Neural cell (in vitro differentiated cells): ENCODE measurements at regions not wholly inside any gene's neighbourhood (a gene's known extent, or its start where the extent isn't known, plus 50 kb on each side); places are given as distances from the start of the nearest gene placed in this dataset.
A peak's percentile ranks its signal among the peaks of the same experiment; 100 is the strongest.

Source experiments
- H2AFZ ChIP-seq: fragments of 200-600, 300-800 bp; sonication (generic), shearing (Covaris generic); 2 replicates; pipeline ENCODE4 v1.6.0; 2014; ENCODE audit warnings: low read depth, mild to moderate bottlenecking, antibody characterized with exemption, low read length, moderate library complexity
- H3F3A ChIP-seq: fragments of 200-600 bp; shearing (Covaris generic); 2 replicates; pipeline ENCODE4 v1.6.1; 2016; ENCODE audit warnings: mild to moderate bottlenecking, moderate library complexity, mixed read lengths, antibody characterized with exemption, low read length; ENCODE audit not compliant: insufficient read depth, poor library complexity, severe bottlenecking
- H3K27ac ChIP-seq: fragments of 200-600, 300-800 bp; sonication (generic), shearing (Covaris generic); 2 replicates; pipeline ENCODE4 v1.5.1; 2014; ENCODE audit warnings: mild to moderate bottlenecking, low read length, moderate library complexity
- H3K27me3 ChIP-seq: fragments of 300-800, 200-600 bp; sonication (generic), shearing (Covaris generic); 2 replicates; pipeline ENCODE4 v1.6.0; 2014; ENCODE audit warnings: mild to moderate bottlenecking, low read depth, low read length, moderate library complexity; ENCODE audit not compliant: insufficient read depth
- H3K36me3 ChIP-seq: fragments of 300-800, 200-600 bp; sonication (generic), shearing (Covaris generic); 2 replicates; pipeline ENCODE4 v1.5.1; 2014; ENCODE audit warnings: mild to moderate bottlenecking, antibody characterized with exemption, low read length, moderate library complexity; ENCODE audit not compliant: insufficient read depth
- H3K4me2 ChIP-seq: fragments of 300-800, 200-600 bp; sonication (generic), shearing (Covaris generic); 2 replicates; pipeline ENCODE4 v1.6.0; 2014; ENCODE audit warnings: mild to moderate bottlenecking, low read length
- H3K4me3 ChIP-seq: fragments of 300-800, 200-600 bp; sonication (generic), shearing (Covaris generic); 2 replicates; pipeline ENCODE4 v1.5.1; 2014; ENCODE audit warnings: mild to moderate bottlenecking, low read length, moderate library complexity
- H3K79me2 ChIP-seq: fragments of 200-600 bp; shearing (Covaris generic); replicated peaks from 2 replicates; pipeline ENCODE4 v1.6.0; 2014; ENCODE audit warnings: mild to moderate bottlenecking, low read length, moderate library complexity; ENCODE audit not compliant: insufficient read depth
- H3K9ac ChIP-seq: fragments of 300-800, 200-600 bp; sonication (generic), shearing (Covaris generic); 2 replicates; pipeline ENCODE4 v1.6.1; 2016; ENCODE audit warnings: mild to moderate bottlenecking, low read length, mixed read lengths
- H3K9me2 ChIP-seq: fragments of 200-600 bp; shearing (Covaris generic); 2 replicates; pipeline ENCODE4 v1.6.1; 2016; ENCODE audit warnings: mild to moderate bottlenecking, low read length, mixed read lengths; ENCODE audit not compliant: insufficient read depth
- H3K9me3 ChIP-seq: fragments of 200-600, 300-800 bp; sonication (generic), shearing (Covaris generic); 2 replicates; pipeline ENCODE4 v1.6.1; 2016; ENCODE audit warnings: mild to moderate bottlenecking, mixed run types, low read length, moderate library complexity, mixed read lengths
- H4K20me1 ChIP-seq: fragments of 200-600 bp; shearing (Covaris generic); 2 replicates; pipeline ENCODE4 v1.6.1; 2016; ENCODE audit warnings: mild to moderate bottlenecking, mixed run types; ENCODE audit not compliant: insufficient read depth
- EP300 ChIP-seq: fragments of 450-650 bp; conservative IDR thresholded peaks from 2 replicates; pipeline ENCODE4 v1.6.1; 2014; ENCODE audit warnings: antibody characterized with exemption, mild to moderate bottlenecking, moderate library complexity; ENCODE audit not compliant: poor library complexity, severe bottlenecking
- EZH2 ChIP-seq: fragments of 200-600, 300-800 bp; shearing (Covaris generic), sonication (generic); IDR thresholded peaks from 2 replicates; pipeline ENCODE4 v1.6.1; 2014; ENCODE audit warnings: antibody characterized with exemption, low read length, borderline replicate concordance, mild to moderate bottlenecking; ENCODE audit not compliant: insufficient read depth, poor library complexity, severe bottlenecking
- MXI1 ChIP-seq: fragments of 450-650 bp; conservative IDR thresholded peaks from 2 replicates; pipeline ENCODE4 v1.6.1; 2014; ENCODE audit warnings: antibody characterized with exemption, mild to moderate bottlenecking; ENCODE audit not compliant: poor library complexity, severe bottlenecking
- POLR2AphosphoS5 ChIP-seq: IDR thresholded peaks from 2 replicates; pipeline ENCODE4 v1.6.1; 2012
- RAD21 ChIP-seq: fragments of 450-650 bp; conservative IDR thresholded peaks from 2 replicates; pipeline ENCODE4 v1.6.1; 2014; ENCODE audit warnings: antibody characterized with exemption, mild to moderate bottlenecking, moderate library complexity
- SMC3 ChIP-seq: fragments of 450-650 bp; conservative IDR thresholded peaks from 2 replicates; pipeline ENCODE4 v1.6.1; 2014; ENCODE audit warnings: antibody characterized with exemption, mild to moderate bottlenecking, moderate library complexity; ENCODE audit not compliant: poor library complexity
- TAF1 ChIP-seq: IDR thresholded peaks from 2 replicates; pipeline ENCODE4 v1.6.1; 2012; ENCODE audit warnings: low read depth
- TF ChIP-seq, protein P1 (sequence below): fragments of 450-650 bp; IDR thresholded peaks from 2 replicates; pipeline ENCODE4 v1.5.1; 2014; ENCODE audit warnings: antibody characterized with exemption, mild to moderate bottlenecking, moderate library complexity; ENCODE audit not compliant: poor library complexity, severe bottlenecking
- TF ChIP-seq, protein P2 (sequence below): IDR thresholded peaks from 2 replicates; pipeline ENCODE4 v1.6.1; 2012; ENCODE audit warnings: borderline replicate concordance

- Histone ChIP-seq H3K36me3 (no peaks in the 10 kb centered on the region), H3K4me3 (no peak overlapping the region), H2AFZ (no peak overlapping the region), H3K4me2 (no peak overlapping the region), H3K27ac (no peak overlapping the region), H4K20me1 (no peaks in the 10 kb centered on the region), H3K79me2 (no peaks in the 10 kb centered on the region), H3K9me3 (no peaks in the 10 kb centered on the region), H3K27me3 (peaks cover 100% of the 10 kb centered on the region), H3K9me2 (no peaks in the 10 kb centered on the region), H3K9ac (no peak overlapping the region), H3F3A (no peaks in the 10 kb centered on the region)
- TF ChIP-seq EZH2 = peak; percentile 91
- TF ChIP-seq MXI1 = no peak
Observed at GRCh38 chr7:155377838-155378579, 79.9 kb upstream of the EN2 start.

- Histone ChIP-seq H3K9me3 (no peaks in the 10 kb centered on the region), H3K4me2 (no peak overlapping the region), H3F3A (no peaks in the 10 kb centered on the region), H3K79me2 (no peaks in the 10 kb centered on the region), H3K9ac (no peak overlapping the region), H3K4me3 (no peak overlapping the region), H2AFZ (no peak overlapping the region), H3K27me3 (peaks cover 100% of the 10 kb centered on the region), H3K27ac (no peak overlapping the region), H3K36me3 (no peaks in the 10 kb centered on the region), H4K20me1 (no peaks in the 10 kb centered on the region), H3K9me2 (no peaks in the 10 kb centered on the region)
- TF ChIP-seq POLR2AphosphoS5 (no peak), EZH2 (no peak), EP300 (no peak), TAF1 (no peak), SMC3 (no peak), RAD21 (no peak), MXI1 (no peak)
- TF ChIP-seq, protein P1, sequence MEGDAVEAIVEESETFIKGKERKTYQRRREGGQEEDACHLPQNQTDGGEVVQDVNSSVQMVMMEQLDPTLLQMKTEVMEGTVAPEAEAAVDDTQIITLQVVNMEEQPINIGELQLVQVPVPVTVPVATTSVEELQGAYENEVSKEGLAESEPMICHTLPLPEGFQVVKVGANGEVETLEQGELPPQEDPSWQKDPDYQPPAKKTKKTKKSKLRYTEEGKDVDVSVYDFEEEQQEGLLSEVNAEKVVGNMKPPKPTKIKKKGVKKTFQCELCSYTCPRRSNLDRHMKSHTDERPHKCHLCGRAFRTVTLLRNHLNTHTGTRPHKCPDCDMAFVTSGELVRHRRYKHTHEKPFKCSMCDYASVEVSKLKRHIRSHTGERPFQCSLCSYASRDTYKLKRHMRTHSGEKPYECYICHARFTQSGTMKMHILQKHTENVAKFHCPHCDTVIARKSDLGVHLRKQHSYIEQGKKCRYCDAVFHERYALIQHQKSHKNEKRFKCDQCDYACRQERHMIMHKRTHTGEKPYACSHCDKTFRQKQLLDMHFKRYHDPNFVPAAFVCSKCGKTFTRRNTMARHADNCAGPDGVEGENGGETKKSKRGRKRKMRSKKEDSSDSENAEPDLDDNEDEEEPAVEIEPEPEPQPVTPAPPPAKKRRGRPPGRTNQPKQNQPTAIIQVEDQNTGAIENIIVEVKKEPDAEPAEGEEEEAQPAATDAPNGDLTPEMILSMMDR = no peak
- TF ChIP-seq, protein P2, sequence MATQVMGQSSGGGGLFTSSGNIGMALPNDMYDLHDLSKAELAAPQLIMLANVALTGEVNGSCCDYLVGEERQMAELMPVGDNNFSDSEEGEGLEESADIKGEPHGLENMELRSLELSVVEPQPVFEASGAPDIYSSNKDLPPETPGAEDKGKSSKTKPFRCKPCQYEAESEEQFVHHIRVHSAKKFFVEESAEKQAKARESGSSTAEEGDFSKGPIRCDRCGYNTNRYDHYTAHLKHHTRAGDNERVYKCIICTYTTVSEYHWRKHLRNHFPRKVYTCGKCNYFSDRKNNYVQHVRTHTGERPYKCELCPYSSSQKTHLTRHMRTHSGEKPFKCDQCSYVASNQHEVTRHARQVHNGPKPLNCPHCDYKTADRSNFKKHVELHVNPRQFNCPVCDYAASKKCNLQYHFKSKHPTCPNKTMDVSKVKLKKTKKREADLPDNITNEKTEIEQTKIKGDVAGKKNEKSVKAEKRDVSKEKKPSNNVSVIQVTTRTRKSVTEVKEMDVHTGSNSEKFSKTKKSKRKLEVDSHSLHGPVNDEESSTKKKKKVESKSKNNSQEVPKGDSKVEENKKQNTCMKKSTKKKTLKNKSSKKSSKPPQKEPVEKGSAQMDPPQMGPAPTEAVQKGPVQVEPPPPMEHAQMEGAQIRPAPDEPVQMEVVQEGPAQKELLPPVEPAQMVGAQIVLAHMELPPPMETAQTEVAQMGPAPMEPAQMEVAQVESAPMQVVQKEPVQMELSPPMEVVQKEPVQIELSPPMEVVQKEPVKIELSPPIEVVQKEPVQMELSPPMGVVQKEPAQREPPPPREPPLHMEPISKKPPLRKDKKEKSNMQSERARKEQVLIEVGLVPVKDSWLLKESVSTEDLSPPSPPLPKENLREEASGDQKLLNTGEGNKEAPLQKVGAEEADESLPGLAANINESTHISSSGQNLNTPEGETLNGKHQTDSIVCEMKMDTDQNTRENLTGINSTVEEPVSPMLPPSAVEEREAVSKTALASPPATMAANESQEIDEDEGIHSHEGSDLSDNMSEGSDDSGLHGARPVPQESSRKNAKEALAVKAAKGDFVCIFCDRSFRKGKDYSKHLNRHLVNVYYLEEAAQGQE = no peak
Observed at GRCh38 chr7:155378580-155378934, 79.4 kb upstream of the EN2 start.
